Loucy (cell line): ENCODE measurements at regions not wholly inside any gene's neighbourhood (a gene's known extent, or its start where the extent isn't known, plus 50 kb on each side); places are given as distances from the start of the nearest gene placed in this dataset.

ENCODE experiments used
- EZH2phosphoT487 ChIP-seq: fragments of 200-600 bp; IDR thresholded peaks from 2 replicates; pipeline ENCODE4 v1.6.1; 2018; ENCODE audit warnings: antibody characterized with exemption, mild to moderate bottlenecking, moderate library complexity, borderline replicate concordance
- TF ChIP-seq, protein P1 (sequence below): fragments of 200-600 bp; sonication (generic); conservative IDR thresholded peaks from 2 replicates; pipeline ENCODE4 v1.5.1; 2014; ENCODE audit warnings: mild to moderate bottlenecking, antibody characterized with exemption, low read length

DNA sequence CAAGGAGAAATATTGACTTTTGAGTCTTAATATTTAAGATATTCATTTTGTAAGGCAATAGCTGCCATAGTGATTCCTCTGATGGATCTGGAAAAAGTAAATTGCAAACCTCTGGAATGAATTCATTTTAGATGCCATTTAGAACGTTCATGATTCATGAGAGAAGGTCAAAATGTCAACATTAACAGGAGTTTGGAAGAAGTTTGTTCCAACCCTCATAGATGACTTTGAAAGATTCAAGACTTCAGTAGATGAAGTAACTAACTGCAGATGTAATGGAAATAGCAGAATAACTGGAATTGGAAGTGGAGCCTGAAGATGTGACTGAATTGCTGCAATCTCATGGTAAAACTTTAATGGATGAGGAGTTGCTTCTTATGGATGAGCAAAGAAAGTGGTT, 100.9 kb upstream of the CCN2 start:
- TF ChIP-seq, protein P1, sequence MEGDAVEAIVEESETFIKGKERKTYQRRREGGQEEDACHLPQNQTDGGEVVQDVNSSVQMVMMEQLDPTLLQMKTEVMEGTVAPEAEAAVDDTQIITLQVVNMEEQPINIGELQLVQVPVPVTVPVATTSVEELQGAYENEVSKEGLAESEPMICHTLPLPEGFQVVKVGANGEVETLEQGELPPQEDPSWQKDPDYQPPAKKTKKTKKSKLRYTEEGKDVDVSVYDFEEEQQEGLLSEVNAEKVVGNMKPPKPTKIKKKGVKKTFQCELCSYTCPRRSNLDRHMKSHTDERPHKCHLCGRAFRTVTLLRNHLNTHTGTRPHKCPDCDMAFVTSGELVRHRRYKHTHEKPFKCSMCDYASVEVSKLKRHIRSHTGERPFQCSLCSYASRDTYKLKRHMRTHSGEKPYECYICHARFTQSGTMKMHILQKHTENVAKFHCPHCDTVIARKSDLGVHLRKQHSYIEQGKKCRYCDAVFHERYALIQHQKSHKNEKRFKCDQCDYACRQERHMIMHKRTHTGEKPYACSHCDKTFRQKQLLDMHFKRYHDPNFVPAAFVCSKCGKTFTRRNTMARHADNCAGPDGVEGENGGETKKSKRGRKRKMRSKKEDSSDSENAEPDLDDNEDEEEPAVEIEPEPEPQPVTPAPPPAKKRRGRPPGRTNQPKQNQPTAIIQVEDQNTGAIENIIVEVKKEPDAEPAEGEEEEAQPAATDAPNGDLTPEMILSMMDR: no peak
- TF ChIP-seq EZH2phosphoT487: no peak
